ENCODE measurements at regions not wholly inside any gene's neighbourhood (a gene's known extent, or its start where the extent isn't known, plus 50 kb on each side); places are given as distances from the start of the nearest gene placed in this dataset.
"Not testable (repeated sequence)": the region's sequence is repeated elsewhere in the genome, so short reads cannot be mapped to it uniquely, and the experiment has no call there.

- DNase-seq = no peak
Measured at GRCh38 chr5:147084702-147085101, 150.1 kb upstream of the STK32A start.

- no peak for DNase-seq
Measured at GRCh38 chr5:147085409-147085808, 149.4 kb upstream of the STK32A start.

GRCh38 chr5:147092044-147092443, 142.8 kb upstream of the STK32A start:
- DNase-seq = no peak

- DNase-seq = no peak
Measured at GRCh38 chr5:147093138-147093537, 141.7 kb upstream of the STK32A start.

GRCh38 chr5:147095740-147096139, 139.1 kb upstream of the STK32A start:
- no peak for DNase-seq

GRCh38 chr5:147098233-147098790, 136.5 kb upstream of the STK32A start:
- DNase-seq = no peak

GRCh38 chr5:147101659-147102369, 133.0 kb upstream of the STK32A start:
- DNase-seq = no peak

GRCh38 chr5:147112899-147113298, 121.9 kb upstream of the STK32A start:
- DNase-seq = no peak

- no peak for DNase-seq
Measured at GRCh38 chr5:147113967-147114366, 120.9 kb upstream of the STK32A start.

- not testable (repeated sequence) for DNase-seq
Measured at GRCh38 chr5:147139759-147140158, 95.1 kb upstream of the STK32A start.

GRCh38 chr5:147140558-147140957, 94.3 kb upstream of the STK32A start:
- DNase-seq = no peak

GRCh38 chr5:147141580-147141979, 93.2 kb upstream of the STK32A start:
- DNase-seq = not testable (repeated sequence)

- no peak for DNase-seq
Measured at GRCh38 chr5:147143215-147143614, 91.6 kb upstream of the STK32A start.

GRCh38 chr5:147145328-147145727, 89.5 kb upstream of the STK32A start:
- DNase-seq = no peak

- no peak for DNase-seq
Measured at GRCh38 chr5:147148715-147149114, 86.1 kb upstream of the STK32A start.

- DNase-seq = no peak
Measured at GRCh38 chr5:147152086-147152485, 82.7 kb upstream of the STK32A start.

GRCh38 chr5:147154809-147155208, 80.0 kb upstream of the STK32A start:
- no peak for DNase-seq

GRCh38 chr5:147156012-147156411, 78.8 kb upstream of the STK32A start:
- DNase-seq = no peak

- DNase-seq = no peak
Measured at GRCh38 chr5:147160902-147161700, 73.7 kb upstream of the STK32A start.

- no peak for DNase-seq
Measured at GRCh38 chr5:147162740-147163139, 72.1 kb upstream of the STK32A start.

GRCh38 chr5:147167529-147167928, 67.3 kb upstream of the STK32A start:
- DNase-seq = no peak

- DNase-seq = no peak
Measured at GRCh38 chr5:147168578-147169327, 66.1 kb upstream of the STK32A start.

GRCh38 chr5:147169399-147169798, 65.4 kb upstream of the STK32A start:
- DNase-seq = no peak

Data from activated CD4-positive, alpha-beta T cell treated with anti-CD3 and anti-CD28 coated beads, Interleukin-2, amount 50 U/mL, for 4 hours (primary cell).